ENCODE measurements at regions not wholly inside any gene's neighbourhood (a gene's known extent, or its start where the extent isn't known, plus 50 kb on each side); places are given as distances from the start of the nearest gene placed in this dataset.

GRCh38 chr6:71393471-71393870, 104.9 kb downstream of the OGFRL1 start:
- H3K9ac ChIP-seq = no peak overlapping the region
- Mint-ChIP-seq H3K4me1 (peaks cover 48% of the 10 kb centered on the region), H3K27ac (no peak overlapping the region)

GRCh38 chr6:71393981-71394432, 105.4 kb downstream of the OGFRL1 start:
- no peaks in the 10 kb centered on the region for H3K79me2 ChIP-seq (ENCODE audit: low read depth)
- no peak overlapping the region for H2AFZ ChIP-seq (replicated peaks)
- DNase-seq (ENCODE audit: low spot score) = no peak
- TF ChIP-seq EZH2phosphoT487 (IDR thresholded peaks at IDR 0.05) (no peak), EZH2 (IDR thresholded peaks at IDR 0.05) (no peak), CTCF (IDR thresholded peaks at IDR 0.05) (no peak)
- no peak overlapping the region for H3K4me3 Mint-ChIP-seq
- H3K9me3 ChIP-seq (ENCODE audit: low read depth) = no peaks in the 10 kb centered on the region
- H3K36me3 Mint-ChIP-seq = peaks cover 43% of the 10 kb centered on the region
- peaks cover 14% of the 10 kb centered on the region for H3K4me1 ChIP-seq
- H3K36me3 ChIP-seq = no peaks in the 10 kb centered on the region
- H3F3A ChIP-seq (ENCODE audit: low read depth) = no peaks in the 10 kb centered on the region
- no peak overlapping the region for H3K4me3 ChIP-seq
- peaks cover 42% of the 10 kb centered on the region for H3K4me1 Mint-ChIP-seq
- no peaks in the 10 kb centered on the region for H3K27me3 ChIP-seq
- H3K9ac ChIP-seq = no peak overlapping the region
- no peak overlapping the region for H3K27ac ChIP-seq
- H3K4me2 ChIP-seq = no peak overlapping the region
- peaks cover 2% of the 10 kb centered on the region for H3K27me3 Mint-ChIP-seq (ENCODE audit: insufficient read depth, low read depth)
- H4K20me1 ChIP-seq (ENCODE audit: low read depth) = no peaks in the 10 kb centered on the region
- H3K9me3 Mint-ChIP-seq = no peaks in the 10 kb centered on the region
- H3K27ac Mint-ChIP-seq = no peak overlapping the region

More at GRCh38 chr6:71393471-71393870, 104.9 kb downstream of the OGFRL1 start:
- no peaks in the 10 kb centered on the region for H3K36me3 ChIP-seq
- no peak for DNase-seq (ENCODE audit: low spot score)
- H3K27ac ChIP-seq = no peak overlapping the region
- no peaks in the 10 kb centered on the region for H3K79me2 ChIP-seq (ENCODE audit: low read depth)
- H3F3A ChIP-seq (ENCODE audit: low read depth) = no peaks in the 10 kb centered on the region
- no peak for TF ChIP-seq EZH2 (IDR thresholded peaks at IDR 0.05)
- TF ChIP-seq CTCF (IDR thresholded peaks at IDR 0.05) = no peak
- no peak for TF ChIP-seq EZH2phosphoT487 (IDR thresholded peaks at IDR 0.05)
- peaks cover 2% of the 10 kb centered on the region for H3K27me3 Mint-ChIP-seq (ENCODE audit: insufficient read depth, low read depth)
- no peaks in the 10 kb centered on the region for H4K20me1 ChIP-seq (ENCODE audit: low read depth)
- H2AFZ ChIP-seq (replicated peaks) = no peak overlapping the region
- no peaks in the 10 kb centered on the region for H3K27me3 ChIP-seq
- no peak overlapping the region for H3K4me2 ChIP-seq
- H3K9me3 Mint-ChIP-seq = no peaks in the 10 kb centered on the region
- peaks cover 44% of the 10 kb centered on the region for H3K36me3 Mint-ChIP-seq
- no peak overlapping the region for H3K4me3 ChIP-seq
- no peaks in the 10 kb centered on the region for H3K9me3 ChIP-seq (ENCODE audit: low read depth)
- peaks cover 14% of the 10 kb centered on the region for H3K4me1 ChIP-seq
- no peak overlapping the region for H3K4me3 Mint-ChIP-seq

GRCh38 chr6:71394926-71395325, 106.3 kb downstream of the OGFRL1 start:
- H3F3A ChIP-seq (ENCODE audit: low read depth) = no peaks in the 10 kb centered on the region
- no peak overlapping the region for H2AFZ ChIP-seq (replicated peaks)
- no peak for DNase-seq (ENCODE audit: low spot score)
- peaks cover 39% of the 10 kb centered on the region for H3K36me3 Mint-ChIP-seq
- H3K27me3 Mint-ChIP-seq (ENCODE audit: insufficient read depth, low read depth) = peaks cover 2% of the 10 kb centered on the region
- H3K79me2 ChIP-seq (ENCODE audit: low read depth) = no peaks in the 10 kb centered on the region
- no peaks in the 10 kb centered on the region for H3K27me3 ChIP-seq
- no peak overlapping the region for H3K4me3 Mint-ChIP-seq
- no peak overlapping the region for H3K27ac ChIP-seq
- no peak overlapping the region for H3K4me2 ChIP-seq
- H3K9me3 Mint-ChIP-seq = no peaks in the 10 kb centered on the region
- no peaks in the 10 kb centered on the region for H3K36me3 ChIP-seq
- H3K9ac ChIP-seq = no peak overlapping the region
- H3K4me1 ChIP-seq = peaks cover 14% of the 10 kb centered on the region
- H4K20me1 ChIP-seq (ENCODE audit: low read depth) = no peaks in the 10 kb centered on the region
- no peak for TF ChIP-seq CTCF (IDR thresholded peaks at IDR 0.05)
- TF ChIP-seq EZH2phosphoT487 (IDR thresholded peaks at IDR 0.05) = no peak
- TF ChIP-seq EZH2 (IDR thresholded peaks at IDR 0.05) = no peak
- no peak overlapping the region for H3K27ac Mint-ChIP-seq
- H3K4me3 ChIP-seq = no peak overlapping the region
- no peaks in the 10 kb centered on the region for H3K9me3 ChIP-seq (ENCODE audit: low read depth)
- peaks cover 36% of the 10 kb centered on the region for H3K4me1 Mint-ChIP-seq

All from neural progenitor cell (in vitro differentiated cells).